ENCODE measurements at regions not wholly inside any gene's neighbourhood (a gene's known extent, or its start where the extent isn't known, plus 50 kb on each side); places are given as distances from the start of the nearest gene placed in this dataset.
"Not testable (repeated sequence)": the region's sequence is repeated elsewhere in the genome, so short reads cannot be mapped to it uniquely, and the experiment has no call there.

- Mint-ChIP-seq H3K36me3 (no peaks in the 10 kb centered on the region), H3K27ac (no peak overlapping the region), H3K4me3 (no peak overlapping the region), H3K4me1 (no peaks in the 10 kb centered on the region), H3K27me3 (no peaks in the 10 kb centered on the region), H3K9me3 (peaks cover 0 to 8% (median 4%) of the 10 kb centered on the region in 7 donors)
- Histone ChIP-seq H3K4me3 (ENCODE audit: low read depth, low read length) (no peak overlapping the region), H3K27ac (ENCODE audit: insufficient read depth, low read length, poor library complexity, severe bottlenecking) (no peak overlapping the region), H3K4me1 (ENCODE audit: control insufficient read depth, insufficient read depth, low read length, poor library complexity, severe bottlenecking) (no peaks in the 10 kb centered on the region), H3K36me3 (ENCODE audit: control insufficient read depth, insufficient read depth, low read length) (no peaks in the 10 kb centered on the region), H3K27me3 (ENCODE audit: control insufficient read depth, insufficient read depth, low read length) (no peaks in the 10 kb centered on the region), H3K9me3 (ENCODE audit: control insufficient read depth in 2 of 2, low read length in 2 of 2) (no peaks in the 10 kb centered on the region)
- ATAC-seq (ENCODE audit: low read depth in 2 of 2) (no peak), DNase-seq (no peak)
These were observed 265.8 kb upstream of the MEIS1 start for GRCh38 chr2:66169076-66169475.

GRCh38 chr2:66164470-66164869, 270.5 kb upstream of the MEIS1 start:
- Histone ChIP-seq H3K36me3 (ENCODE audit: control insufficient read depth, insufficient read depth, low read length) (no peaks in the 10 kb centered on the region), H3K4me3 (ENCODE audit: low read depth, low read length) (no peak overlapping the region), H3K4me1 (ENCODE audit: control insufficient read depth, insufficient read depth, low read length, poor library complexity, severe bottlenecking) (no peaks in the 10 kb centered on the region), H3K9me3 (ENCODE audit: control insufficient read depth in 2 of 2, low read length in 2 of 2) (no peaks in the 10 kb centered on the region), H3K27me3 (ENCODE audit: control insufficient read depth, insufficient read depth, low read length) (no peaks in the 10 kb centered on the region), H3K27ac (ENCODE audit: insufficient read depth, low read length, poor library complexity, severe bottlenecking) (no peak overlapping the region)
- Mint-ChIP-seq H3K36me3 (no peaks in the 10 kb centered on the region), H3K9me3 (peaks cover 0 to 10% (median 4%) of the 10 kb centered on the region in 7 donors), H3K27me3 (no peaks in the 10 kb centered on the region), H3K4me1 (no peaks in the 10 kb centered on the region), H3K4me3 (no peak overlapping the region), H3K27ac (no peak overlapping the region)
- ATAC-seq (ENCODE audit: low read depth in 2 of 2) (no peak), DNase-seq (no peak)

- ATAC-seq (ENCODE audit: low read depth in 2 of 2), result no peak
- H3K9me3 Mint-ChIP-seq, result peaks cover 2 to 25% (median 10%) of the 10 kb centered on the region in 7 donors
- Histone ChIP-seq H3K4me3 (ENCODE audit: low read depth, low read length) (no peak overlapping the region), H3K9me3 (ENCODE audit: control insufficient read depth in 2 of 2, low read length in 2 of 2) (peaks cover 2 to 4% of the 10 kb centered on the region in 2 experiments), H3K36me3 (ENCODE audit: control insufficient read depth, insufficient read depth, low read length) (no peaks in the 10 kb centered on the region), H3K4me1 (ENCODE audit: control insufficient read depth, insufficient read depth, low read length, poor library complexity, severe bottlenecking) (no peaks in the 10 kb centered on the region), H3K27ac (ENCODE audit: insufficient read depth, low read length, poor library complexity, severe bottlenecking) (no peak overlapping the region), H3K27me3 (ENCODE audit: control insufficient read depth, insufficient read depth, low read length) (no peaks in the 10 kb centered on the region)
- no peak for DNase-seq
- no peaks in the 10 kb centered on the region for H3K4me1 Mint-ChIP-seq
- H3K36me3 Mint-ChIP-seq, result no peaks in the 10 kb centered on the region
- H3K4me3 Mint-ChIP-seq, result no peak overlapping the region
- H3K27me3 Mint-ChIP-seq, result no peaks in the 10 kb centered on the region
- H3K27ac Mint-ChIP-seq, result no peak overlapping the region
These were observed 278.8 kb upstream of the MEIS1 start for GRCh38 chr2:66156171-66156570.

- Mint-ChIP-seq H3K9me3 (peaks cover 3 to 28% (median 11%) of the 10 kb centered on the region in 7 donors), H3K4me3 (no peak overlapping the region), H3K36me3 (no peaks in the 10 kb centered on the region), H3K27ac (no peak overlapping the region), H3K4me1 (no peaks in the 10 kb centered on the region), H3K27me3 (no peaks in the 10 kb centered on the region)
- Histone ChIP-seq H3K27ac (ENCODE audit: insufficient read depth, low read length, poor library complexity, severe bottlenecking) (no peak overlapping the region), H3K9me3 (ENCODE audit: control insufficient read depth in 2 of 2, low read length in 2 of 2) (peaks cover 2 to 4% of the 10 kb centered on the region in 2 experiments), H3K36me3 (ENCODE audit: control insufficient read depth, insufficient read depth, low read length) (no peaks in the 10 kb centered on the region), H3K4me3 (ENCODE audit: low read depth, low read length) (no peak overlapping the region), H3K4me1 (ENCODE audit: control insufficient read depth, insufficient read depth, low read length, poor library complexity, severe bottlenecking) (no peaks in the 10 kb centered on the region), H3K27me3 (ENCODE audit: control insufficient read depth, insufficient read depth, low read length) (no peaks in the 10 kb centered on the region)
- no peak for ATAC-seq (ENCODE audit: low read depth in 2 of 2)
- DNase-seq, result no peak
These were observed 281.0 kb upstream of the MEIS1 start for GRCh38 chr2:66153941-66154340.

- H3K36me3 Mint-ChIP-seq, result no peaks in the 10 kb centered on the region
- no peak overlapping the region for H3K4me3 ChIP-seq (ENCODE audit: low read depth, low read length)
These were observed 289.4 kb upstream of the MEIS1 start for GRCh38 chr2:66145490-66145889.

GRCh38 chr2:66144324-66144723, 290.6 kb upstream of the MEIS1 start:
- H3K27ac ChIP-seq (ENCODE audit: insufficient read depth, low read length, poor library complexity, severe bottlenecking); H3K27ac Mint-ChIP-seq; H3K36me3 ChIP-seq (ENCODE audit: control insufficient read depth, insufficient read depth, low read length); H3K36me3 Mint-ChIP-seq; H3K27me3 Mint-ChIP-seq; H3K9me3 Mint-ChIP-seq; H3K4me3 Mint-ChIP-seq; H3K4me3 ChIP-seq (ENCODE audit: low read depth, low read length); H3K27me3 ChIP-seq (ENCODE audit: control insufficient read depth, insufficient read depth, low read length); ATAC-seq (ENCODE audit: low read depth in 2 of 2); H3K4me1 ChIP-seq (ENCODE audit: control insufficient read depth, insufficient read depth, low read length, poor library complexity, severe bottlenecking); H3K9me3 ChIP-seq (ENCODE audit: control insufficient read depth in 2 of 2, low read length in 2 of 2); DNase-seq; H3K4me1 Mint-ChIP-seq: not testable (repeated sequence)

More at GRCh38 chr2:66145490-66145889, 289.4 kb upstream of the MEIS1 start:
- Mint-ChIP-seq H3K4me1 (no peaks in the 10 kb centered on the region), H3K4me3 (no peak overlapping the region), H3K9me3 (peaks cover 0 to 9% (median 4%) of the 10 kb centered on the region in 7 donors), H3K27me3 (no peaks in the 10 kb centered on the region), H3K27ac (no peak overlapping the region)
- Histone ChIP-seq H3K9me3 (ENCODE audit: control insufficient read depth in 2 of 2, low read length in 2 of 2) (no peaks in the 10 kb centered on the region), H3K4me1 (ENCODE audit: control insufficient read depth, insufficient read depth, low read length, poor library complexity, severe bottlenecking) (no peaks in the 10 kb centered on the region), H3K27me3 (ENCODE audit: control insufficient read depth, insufficient read depth, low read length) (no peaks in the 10 kb centered on the region), H3K36me3 (ENCODE audit: control insufficient read depth, insufficient read depth, low read length) (no peaks in the 10 kb centered on the region), H3K27ac (ENCODE audit: insufficient read depth, low read length, poor library complexity, severe bottlenecking) (no peak overlapping the region)
- no peak for DNase-seq
- ATAC-seq (ENCODE audit: low read depth in 2 of 2), result no peak

GRCh38 chr2:66137606-66138130, 297.3 kb upstream of the MEIS1 start:
- H3K9me3 Mint-ChIP-seq, result peaks cover 0 to 13% (median 4%) of the 10 kb centered on the region in 7 donors
- no peak overlapping the region for H3K4me3 Mint-ChIP-seq
- Histone ChIP-seq H3K4me1 (ENCODE audit: control insufficient read depth, insufficient read depth, low read length, poor library complexity, severe bottlenecking) (no peaks in the 10 kb centered on the region), H3K9me3 (ENCODE audit: control insufficient read depth in 2 of 2, low read length in 2 of 2) (no peaks in the 10 kb centered on the region), H3K27me3 (ENCODE audit: control insufficient read depth, insufficient read depth, low read length) (no peaks in the 10 kb centered on the region), H3K4me3 (ENCODE audit: low read depth, low read length) (no peak overlapping the region), H3K36me3 (ENCODE audit: control insufficient read depth, insufficient read depth, low read length) (no peaks in the 10 kb centered on the region), H3K27ac (ENCODE audit: insufficient read depth, low read length, poor library complexity, severe bottlenecking) (no peak overlapping the region)
- no peaks in the 10 kb centered on the region for H3K36me3 Mint-ChIP-seq
- H3K27ac Mint-ChIP-seq, result no peak overlapping the region
- H3K4me1 Mint-ChIP-seq, result no peaks in the 10 kb centered on the region
- ATAC-seq (ENCODE audit: low read depth in 2 of 2), result no peak
- no peaks in the 10 kb centered on the region for H3K27me3 Mint-ChIP-seq
- no peak for DNase-seq

GRCh38 chr2:66134138-66134701, 300.7 kb upstream of the MEIS1 start:
- no peaks in the 10 kb centered on the region for H3K4me1 Mint-ChIP-seq
- Histone ChIP-seq H3K27me3 (ENCODE audit: control insufficient read depth, insufficient read depth, low read length) (no peaks in the 10 kb centered on the region), H3K4me3 (ENCODE audit: low read depth, low read length) (no peak overlapping the region), H3K27ac (ENCODE audit: insufficient read depth, low read length, poor library complexity, severe bottlenecking) (no peak overlapping the region), H3K9me3 (ENCODE audit: control insufficient read depth in 2 of 2, low read length in 2 of 2) (no peaks in the 10 kb centered on the region), H3K4me1 (ENCODE audit: control insufficient read depth, insufficient read depth, low read length, poor library complexity, severe bottlenecking) (no peaks in the 10 kb centered on the region), H3K36me3 (ENCODE audit: control insufficient read depth, insufficient read depth, low read length) (no peaks in the 10 kb centered on the region)
- no peak overlapping the region for H3K4me3 Mint-ChIP-seq
- no peak overlapping the region for H3K27ac Mint-ChIP-seq
- peaks cover 0 to 14% (median 4%) of the 10 kb centered on the region in 7 donors for H3K9me3 Mint-ChIP-seq
- no peak for ATAC-seq (ENCODE audit: low read depth in 2 of 2)
- H3K27me3 Mint-ChIP-seq, result no peaks in the 10 kb centered on the region
- no peaks in the 10 kb centered on the region for H3K36me3 Mint-ChIP-seq
- DNase-seq, result no peak
